ENCODE measurements at regions not wholly inside any gene's neighbourhood (a gene's known extent, or its start where the extent isn't known, plus 50 kb on each side); places are given as distances from the start of the nearest gene placed in this dataset.
"Not testable (repeated sequence)": the region's sequence is repeated elsewhere in the genome, so short reads cannot be mapped to it uniquely, and the experiment has no call there.

GRCh38 chr10:55169493-55169892 is 368.5 kb upstream of the PCDH15 start:
- DNase-seq (ENCODE audit: low spot score) (no peak), FAIRE-seq (no peak)

- DNase-seq (ENCODE audit: low spot score) (no peak), FAIRE-seq (no peak)
Measured at GRCh38 chr10:55168343-55168742, 367.3 kb upstream of the PCDH15 start.

GRCh38 chr10:55163388-55163979 is 362.5 kb upstream of the PCDH15 start:
- no peak for DNase-seq (ENCODE audit: low spot score)

GRCh38 chr10:55162321-55162720 is 361.3 kb upstream of the PCDH15 start:
- FAIRE-seq; DNase-seq (ENCODE audit: low spot score): not testable (repeated sequence)

More at GRCh38 chr10:55163388-55163979, 362.5 kb upstream of the PCDH15 start:
- peak; percentile 68 for FAIRE-seq

GRCh38 chr10:55160655-55161283 is 359.7 kb upstream of the PCDH15 start:
- FAIRE-seq = no peak

GRCh38 chr10:55158633-55159032 is 357.6 kb upstream of the PCDH15 start:
- FAIRE-seq (no peak), DNase-seq (ENCODE audit: low spot score) (no peak)

More at GRCh38 chr10:55160655-55161283, 359.7 kb upstream of the PCDH15 start:
- DNase-seq (ENCODE audit: low spot score) = no peak

- FAIRE-seq (peak; percentile 59), DNase-seq (ENCODE audit: low spot score) (peak; percentile 3)
Measured at GRCh38 chr10:55146032-55146431, 345.0 kb upstream of the PCDH15 start.

GRCh38 chr10:55144001-55144400 is 343.0 kb upstream of the PCDH15 start:
- no peak for FAIRE-seq
- DNase-seq (ENCODE audit: low spot score) = no peak

GRCh38 chr10:55141892-55142291 is 340.9 kb upstream of the PCDH15 start:
- FAIRE-seq (no peak), DNase-seq (ENCODE audit: low spot score) (no peak)

- FAIRE-seq = no peak
- DNase-seq (ENCODE audit: low spot score) = no peak
Measured at GRCh38 chr10:55137063-55137462, 336.0 kb upstream of the PCDH15 start.

- no peak for FAIRE-seq
- DNase-seq (ENCODE audit: low spot score) = no peak
Measured at GRCh38 chr10:55104738-55105137, 303.7 kb upstream of the PCDH15 start.

GRCh38 chr10:55098452-55098851 is 297.4 kb upstream of the PCDH15 start:
- no peak for DNase-seq (ENCODE audit: low spot score)
- FAIRE-seq = no peak

- no peak for DNase-seq (ENCODE audit: low spot score)
- FAIRE-seq = no peak
Measured at GRCh38 chr10:55091691-55092328, 290.8 kb upstream of the PCDH15 start.

GRCh38 chr10:55078121-55078520 is 277.1 kb upstream of the PCDH15 start:
- no peak for DNase-seq (ENCODE audit: low spot score)
- no peak for FAIRE-seq

GRCh38 chr10:55065185-55065584 is 264.2 kb upstream of the PCDH15 start:
- FAIRE-seq (no peak), DNase-seq (ENCODE audit: low spot score) (no peak)

- DNase-seq (ENCODE audit: low spot score) (no peak), FAIRE-seq (no peak)
Measured at GRCh38 chr10:55063811-55064210, 262.8 kb upstream of the PCDH15 start.

GRCh38 chr10:55062349-55062748 is 261.3 kb upstream of the PCDH15 start:
- DNase-seq (ENCODE audit: low spot score) (no peak), FAIRE-seq (no peak)

- DNase-seq (ENCODE audit: low spot score) = no peak
- no peak for FAIRE-seq
Measured at GRCh38 chr10:55058800-55059199, 257.8 kb upstream of the PCDH15 start.

- no peak for FAIRE-seq
- DNase-seq (ENCODE audit: low spot score) = no peak
Measured at GRCh38 chr10:55051515-55051914, 250.5 kb upstream of the PCDH15 start.

- DNase-seq (ENCODE audit: low spot score) (no peak), FAIRE-seq (no peak)
Measured at GRCh38 chr10:55048830-55049498, 247.9 kb upstream of the PCDH15 start.

- FAIRE-seq (no peak), DNase-seq (ENCODE audit: low spot score) (no peak)
Measured at GRCh38 chr10:55043540-55043939, 242.5 kb upstream of the PCDH15 start.

GRCh38 chr10:55033061-55033460 is 232.0 kb upstream of the PCDH15 start:
- FAIRE-seq = no peak
- DNase-seq (ENCODE audit: low spot score) = no peak

All from urothelium cell line (cell line).